MCF 10A (cell line): ENCODE measurements at regions not wholly inside any gene's neighbourhood (a gene's known extent, or its start where the extent isn't known, plus 50 kb on each side); places are given as distances from the start of the nearest gene placed in this dataset.
A peak's percentile ranks its signal among the peaks of the same experiment; 100 is the strongest.

Experiments used
- BruUV-seq: library from RNA; stranded (reverse); fragments of 400-500 nt; replicated peaks from 2 replicates; lab custom pipeline; 2021; lab: Mats Ljungman, UMichigan
- CTCF ChIA-PET: fragments of 300-600 bp; sonication (Branson Sonifier 250); formaldehyde crosslinking; extraction: SDS; loops from one replicate; lab custom pipeline; 2021; ENCODE audit warnings: antibody characterized with exemption, inconsistent platforms; lab: Yijun Ruan, JAX
- POLR2A ChIA-PET: fragments of 300-600, 350-650 bp; sonication (Branson Sonifier 250); formaldehyde crosslinking; extraction: SDS; loops from one replicate; lab custom pipeline; 2020; ENCODE audit warnings: antibody characterized with exemption, inconsistent platforms; lab: Yijun Ruan, JAX
- DNase-seq: peaks from one replicate; pipeline ENCODE4 v3.0.0-alpha.2; 2018; ENCODE audit not compliant: unreplicated experiment
- H3K27ac Mint-ChIP-seq: one replicate; pipeline ENCODE4 v1.8.0; 2022; ENCODE audit warnings: mild to moderate bottlenecking, low read depth, mixed read lengths; ENCODE audit not compliant: unreplicated experiment
- H3K27me3 Mint-ChIP-seq: one replicate; pipeline ENCODE4 v1.8.0; 2022; ENCODE audit warnings: mixed read lengths; ENCODE audit not compliant: insufficient read depth, unreplicated experiment
- H3K36me3 Mint-ChIP-seq: one replicate; pipeline ENCODE4 v1.8.0; 2022; ENCODE audit warnings: mild to moderate bottlenecking, moderate library complexity, mixed read lengths; ENCODE audit not compliant: insufficient read depth, unreplicated experiment
- H3K4me1 Mint-ChIP-seq: one replicate; pipeline ENCODE4 v1.8.0; 2022; ENCODE audit warnings: mixed read lengths; ENCODE audit not compliant: insufficient read depth, unreplicated experiment
- H3K4me3 Mint-ChIP-seq: one replicate; pipeline ENCODE4 v1.8.0; 2022; ENCODE audit warnings: mild to moderate bottlenecking, moderate library complexity, mixed read lengths; ENCODE audit not compliant: unreplicated experiment
- H3K9me3 Mint-ChIP-seq: one replicate; pipeline ENCODE4 v1.8.0; 2022; ENCODE audit warnings: mixed read lengths; ENCODE audit not compliant: unreplicated experiment
- CTCF ChIP-seq: fragments of 200-600 bp; IDR thresholded peaks from one replicate; pipeline ENCODE4 v1.8.0; 2022; ENCODE audit warnings: antibody characterized with exemption, mild to moderate bottlenecking; ENCODE audit not compliant: unreplicated experiment
- intact Hi-C: fragments of 100-400 bp; cut with micrococcal nuclease; formaldehyde crosslinking; loops from 2 replicates; pipeline ENCODE4 v1.14.1; 2022

GRCh38 chr2:58875436-58875835, 634.3 kb upstream of the FANCL start:
- H3K4me3 Mint-ChIP-seq: no peak overlapping the region
- BruUV-seq: no TSS peak
- H3K36me3 Mint-ChIP-seq: no peaks in the 10 kb centered on the region
- TF ChIP-seq CTCF: no peak
- H3K27ac Mint-ChIP-seq: no peak overlapping the region
- intact Hi-C loops: no loop called here
- no peaks in the 10 kb centered on the region for H3K4me1 Mint-ChIP-seq
- no peaks in the 10 kb centered on the region for H3K27me3 Mint-ChIP-seq
- ChIA-PET CTCF (interaction anchor here (0.6 kb wide), 1 partner anchor 1707 kb away, joined by 3 read pairs; no protein-coding TSS in a partner anchor), POLR2A (no interaction called here)
- no peak for DNase-seq
- H3K9me3 Mint-ChIP-seq: no peaks in the 10 kb centered on the region

GRCh38 chr2:58871469-58872142, 630.5 kb upstream of the FANCL start:
- DNase-seq: peak; percentile 18
- H3K36me3 Mint-ChIP-seq: no peaks in the 10 kb centered on the region
- CTCF ChIA-PET: interaction anchor here (0.7 to 0.8 kb wide), 2 partner anchors 109 to 422 kb away, joined by 3 to 4 read pairs; no protein-coding TSS in a partner anchor

GRCh38 chr2:58870704-58871103, 629.6 kb upstream of the FANCL start:
- ChIA-PET CTCF (interaction anchor here (0.8 kb wide), 1 partner anchor 108 kb away, joined by 4 read pairs; no protein-coding TSS in a partner anchor), POLR2A (interaction anchor here (0.6 kb wide), 1 partner anchor 133 kb away, joined by 3 read pairs; no protein-coding TSS in a partner anchor)
- H3K27ac Mint-ChIP-seq: no peak overlapping the region
- H3K4me3 Mint-ChIP-seq: no peak overlapping the region
- DNase-seq: peak; percentile 35
- no peaks in the 10 kb centered on the region for H3K9me3 Mint-ChIP-seq
- TF ChIP-seq CTCF: no peak
- no peaks in the 10 kb centered on the region for H3K36me3 Mint-ChIP-seq
- BruUV-seq: no TSS peak
- no peaks in the 10 kb centered on the region for H3K27me3 Mint-ChIP-seq
- intact Hi-C loops: no loop called here
- H3K4me1 Mint-ChIP-seq: no peaks in the 10 kb centered on the region

More at GRCh38 chr2:58871469-58872142, 630.5 kb upstream of the FANCL start:
- POLR2A ChIA-PET: interaction anchor here (0.6 kb wide), 1 partner anchor 11 kb away, joined by 3 read pairs; no protein-coding TSS in a partner anchor
- Mint-ChIP-seq H3K27ac (no peak overlapping the region), H3K4me1 (no peaks in the 10 kb centered on the region), H3K9me3 (no peaks in the 10 kb centered on the region), H3K27me3 (no peaks in the 10 kb centered on the region), H3K4me3 (no peak overlapping the region)
- intact Hi-C loops: no loop called here
- BruUV-seq: no TSS peak
- TF ChIP-seq CTCF: no peak

- no peak overlapping the region for H3K4me3 Mint-ChIP-seq
Observed at GRCh38 chr2:58866946-58867345, 625.8 kb upstream of the FANCL start.

More at GRCh38 chr2:58866946-58867345, 625.8 kb upstream of the FANCL start:
- DNase-seq: no peak
- no TSS peak for BruUV-seq
- no peaks in the 10 kb centered on the region for H3K36me3 Mint-ChIP-seq
- ChIA-PET CTCF (interaction anchor here (0.6 kb wide), 1 partner anchor 422 kb away, joined by 3 read pairs; no protein-coding TSS in a partner anchor), POLR2A (interaction anchor here (0.6 kb wide), 1 partner anchor 15 kb away, joined by 3 read pairs; no protein-coding TSS in a partner anchor)
- H3K9me3 Mint-ChIP-seq: no peaks in the 10 kb centered on the region
- intact Hi-C loops: no loop called here
- H3K4me1 Mint-ChIP-seq: no peaks in the 10 kb centered on the region
- H3K27me3 Mint-ChIP-seq: no peaks in the 10 kb centered on the region
- no peak for TF ChIP-seq CTCF
- no peak overlapping the region for H3K27ac Mint-ChIP-seq
